ENCODE measurements at regions not wholly inside any gene's neighbourhood (a gene's known extent, or its start where the extent isn't known, plus 50 kb on each side); places are given as distances from the start of the nearest gene placed in this dataset.

- TF ChIP-seq CTCF (IDR thresholded peaks at IDR 0.05; ENCODE audit: insufficient read depth, low read length, severe bottlenecking), result no peak
- no peak overlapping the region for H3K4me3 ChIP-seq (ENCODE audit: low read depth, low read length)
- no peaks in the 10 kb centered on the region for H3K27me3 ChIP-seq (ENCODE audit: control insufficient read depth, insufficient read depth, low read length)
- DNase-seq (ENCODE audit: low read depth) (no peak), FAIRE-seq (no peak)
- H3K36me3 ChIP-seq (ENCODE audit: control insufficient read depth, insufficient read depth, low read length), result no peaks in the 10 kb centered on the region
Measured at GRCh38 chr4:42786350-42787078, 106.0 kb upstream of the GRXCR1 start.

GRCh38 chr4:42785817-42786216 lies 106.7 kb upstream of the GRXCR1 start:
- FAIRE-seq (no peak), DNase-seq (ENCODE audit: low read depth) (no peak)
- Histone ChIP-seq H3K4me3 (ENCODE audit: low read depth, low read length) (no peak overlapping the region), H3K36me3 (ENCODE audit: control insufficient read depth, insufficient read depth, low read length) (no peaks in the 10 kb centered on the region), H3K27me3 (ENCODE audit: control insufficient read depth, insufficient read depth, low read length) (no peaks in the 10 kb centered on the region)
- no peak for TF ChIP-seq CTCF (IDR thresholded peaks at IDR 0.05; ENCODE audit: insufficient read depth, low read length, severe bottlenecking)

GRCh38 chr4:42781315-42781714 lies 111.2 kb upstream of the GRXCR1 start:
- H3K4me3 ChIP-seq (ENCODE audit: low read depth, low read length), result no peak overlapping the region
- no peaks in the 10 kb centered on the region for H3K27me3 ChIP-seq (ENCODE audit: control insufficient read depth, insufficient read depth, low read length)
- no peak for TF ChIP-seq CTCF (IDR thresholded peaks at IDR 0.05; ENCODE audit: insufficient read depth, low read length, severe bottlenecking)
- FAIRE-seq (no peak), DNase-seq (ENCODE audit: low read depth) (no peak)
- H3K36me3 ChIP-seq (ENCODE audit: control insufficient read depth, insufficient read depth, low read length), result no peaks in the 10 kb centered on the region

- DNase-seq (ENCODE audit: low read depth), result no peak
- no peak for TF ChIP-seq CTCF (IDR thresholded peaks at IDR 0.05; ENCODE audit: insufficient read depth, low read length, severe bottlenecking)
- FAIRE-seq, result no peak
- no peak overlapping the region for H3K4me3 ChIP-seq (ENCODE audit: low read depth, low read length)
- H3K36me3 ChIP-seq (ENCODE audit: control insufficient read depth, insufficient read depth, low read length), result no peaks in the 10 kb centered on the region
- no peaks in the 10 kb centered on the region for H3K27me3 ChIP-seq (ENCODE audit: control insufficient read depth, insufficient read depth, low read length)
Measured at GRCh38 chr4:42778349-42778748, 114.2 kb upstream of the GRXCR1 start.

- TF ChIP-seq CTCF (IDR thresholded peaks at IDR 0.05; ENCODE audit: insufficient read depth, low read length, severe bottlenecking), result no peak
- FAIRE-seq (no peak), DNase-seq (ENCODE audit: low read depth) (no peak)
- Histone ChIP-seq H3K27me3 (ENCODE audit: control insufficient read depth, insufficient read depth, low read length) (no peaks in the 10 kb centered on the region), H3K36me3 (ENCODE audit: control insufficient read depth, insufficient read depth, low read length) (no peaks in the 10 kb centered on the region), H3K4me3 (ENCODE audit: low read depth, low read length) (no peak overlapping the region)
Measured at GRCh38 chr4:42768125-42768748, 111.3 kb upstream of the ATP8A1 start.

Data from bronchial epithelial cell (primary cell).